GF-D8 (cell line): ENCODE measurements at regions not wholly inside any gene's neighbourhood (a gene's known extent, or its start where the extent isn't known, plus 50 kb on each side); places are given as distances from the start of the nearest gene placed in this dataset.

ENCODE experiments used
- DNase-seq: peaks from one replicate; lab custom pipeline; 2025; lab: John Stamatoyannopoulos, UW

GRCh38 chr5:86030753-86031152, 587.0 kb upstream of the COX7C start:
- no peak for DNase-seq

GRCh38 chr5:86038566-86038965, 579.2 kb upstream of the COX7C start:
- no peak for DNase-seq

- no peak for DNase-seq
These were observed 578.4 kb upstream of the COX7C start for GRCh38 chr5:86039351-86039750.

GRCh38 chr5:86070719-86071118, 547.0 kb upstream of the COX7C start:
- DNase-seq: no peak

- no peak for DNase-seq
These were observed 543.4 kb upstream of the COX7C start for GRCh38 chr5:86074297-86074696.

- DNase-seq: no peak
These were observed 542.6 kb upstream of the COX7C start for GRCh38 chr5:86075139-86075538.

DNA sequence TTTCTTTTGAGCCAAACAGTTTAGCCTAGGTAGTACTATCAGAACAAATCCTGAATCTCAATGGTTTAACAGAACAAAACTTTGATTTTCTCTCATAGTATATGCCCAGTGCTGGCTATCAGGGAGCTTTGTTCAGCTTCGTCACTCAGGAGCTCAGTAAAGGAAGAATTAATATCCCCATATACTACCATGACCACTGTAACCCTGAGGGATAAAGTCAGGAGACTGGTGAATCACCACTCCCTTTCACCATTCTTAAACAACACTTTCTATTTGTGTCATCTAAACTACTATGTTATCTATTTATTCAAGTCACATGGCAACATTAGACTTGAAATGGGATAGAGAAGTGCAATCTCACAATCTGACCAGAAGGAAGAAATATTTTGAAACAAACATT, 522.6 kb upstream of the COX7C start:
- no peak for DNase-seq

GRCh38 chr5:86101966-86102365, 515.8 kb upstream of the COX7C start:
- no peak for DNase-seq

DNA sequence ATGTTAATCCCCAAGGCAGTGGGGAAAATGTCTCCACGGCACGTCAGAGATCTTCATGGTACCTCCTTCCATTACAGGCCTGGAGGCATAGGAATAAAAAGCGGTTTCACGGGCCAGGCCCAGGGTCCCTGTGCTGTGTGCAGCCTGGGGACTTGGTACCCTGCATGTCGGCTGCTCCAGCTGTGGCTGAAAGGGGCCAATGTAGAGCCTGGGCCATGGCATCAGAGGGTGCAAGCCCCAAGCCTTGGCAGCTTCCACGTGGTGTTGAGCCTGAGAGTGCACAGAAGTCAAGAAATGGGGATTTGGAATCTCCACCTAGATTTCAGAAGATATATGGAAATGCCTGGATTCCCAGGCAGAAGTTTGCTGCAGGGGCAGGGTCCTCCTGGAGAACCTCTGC, 508.9 kb upstream of the COX7C start:
- DNase-seq: no peak

GRCh38 chr5:86112249-86112648, 505.5 kb upstream of the COX7C start:
- no peak for DNase-seq

GRCh38 chr5:86115164-86115563, 502.6 kb upstream of the COX7C start:
- DNase-seq: no peak

GRCh38 chr5:86118542-86118941, 499.2 kb upstream of the COX7C start:
- no peak for DNase-seq

DNA sequence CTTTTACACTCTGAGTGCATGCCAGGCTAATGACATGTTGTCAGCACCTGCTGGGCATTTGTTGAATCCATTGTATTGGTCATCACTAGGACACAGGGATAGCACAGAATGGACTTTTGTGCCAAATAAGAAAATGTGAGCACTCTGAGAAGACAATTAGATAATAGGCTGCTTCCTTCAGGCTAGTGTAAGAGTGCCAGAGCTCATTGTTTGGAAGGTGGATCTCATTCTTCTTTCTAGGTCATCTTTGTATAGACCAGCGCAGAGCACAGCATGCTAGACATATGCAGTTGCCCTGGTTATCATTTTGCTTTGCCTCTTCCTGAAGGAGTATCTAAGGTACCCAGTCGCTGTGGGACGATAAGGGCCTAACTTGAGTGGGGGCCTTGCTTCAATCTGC, 493.4 kb upstream of the COX7C start:
- no peak for DNase-seq

GRCh38 chr5:86125731-86126601, 491.8 kb upstream of the COX7C start:
- DNase-seq: no peak

DNA sequence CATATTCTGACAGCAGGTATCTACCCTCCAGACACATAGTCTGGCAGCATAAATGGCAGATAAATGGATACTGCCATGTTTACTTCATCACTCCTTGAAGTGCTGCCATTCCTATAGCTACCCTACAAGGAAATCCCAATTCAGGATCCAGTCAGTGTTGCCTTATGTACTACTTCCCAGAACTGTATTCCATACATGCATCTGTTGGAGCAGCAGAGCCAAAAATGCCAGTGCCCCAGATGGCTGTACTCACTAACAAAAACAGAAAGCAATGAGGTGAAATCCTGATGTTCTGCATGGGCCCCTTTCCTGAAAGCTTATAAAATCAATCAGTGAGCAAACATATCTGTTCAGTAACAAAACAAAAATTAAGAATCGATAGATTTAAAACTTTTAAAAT, 490.0 kb upstream of the COX7C start:
- DNase-seq: no peak

DNA sequence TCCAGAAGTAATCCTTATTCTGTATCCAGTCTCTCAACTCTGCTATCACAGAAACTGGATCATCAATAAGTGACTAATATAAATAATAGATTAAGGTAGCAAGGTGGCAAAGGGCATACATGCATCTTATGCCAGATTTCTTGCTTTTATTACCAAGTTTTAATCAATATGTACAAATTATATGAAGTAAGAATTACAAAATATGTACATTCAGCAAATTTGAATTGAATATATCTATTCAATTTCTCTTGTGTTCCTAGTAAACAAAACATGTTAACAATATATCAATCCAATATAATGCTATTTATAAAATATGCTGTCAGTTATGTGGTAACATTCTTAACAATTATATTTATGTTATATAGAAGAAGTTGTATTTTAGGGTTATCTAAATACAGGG, 488.7 kb upstream of the COX7C start:
- no peak for DNase-seq

GRCh38 chr5:86137297-86137696, 480.4 kb upstream of the COX7C start:
- DNase-seq: no peak

DNA sequence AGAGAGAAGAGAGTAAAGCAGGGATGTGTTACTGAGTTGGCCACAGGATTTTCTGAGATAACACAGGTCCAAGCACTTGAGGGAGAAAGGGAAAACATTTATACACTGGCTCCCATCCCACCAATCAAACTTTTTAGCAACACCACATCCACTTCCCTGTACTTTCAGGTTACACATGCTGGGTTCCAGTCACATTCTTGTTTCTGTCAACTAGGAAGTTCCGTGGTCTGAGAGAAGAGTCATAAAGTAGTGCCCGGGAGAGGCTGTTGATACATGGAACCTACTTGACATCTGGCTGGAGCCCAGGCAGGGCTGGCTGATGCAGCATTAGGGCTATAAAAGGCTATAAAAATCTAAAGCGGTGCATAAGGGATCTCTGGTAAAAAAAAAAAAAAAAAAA, 473.9 kb upstream of the COX7C start:
- DNase-seq: no peak

GRCh38 chr5:86152988-86153560, 464.7 kb upstream of the COX7C start:
- no peak for DNase-seq

DNA sequence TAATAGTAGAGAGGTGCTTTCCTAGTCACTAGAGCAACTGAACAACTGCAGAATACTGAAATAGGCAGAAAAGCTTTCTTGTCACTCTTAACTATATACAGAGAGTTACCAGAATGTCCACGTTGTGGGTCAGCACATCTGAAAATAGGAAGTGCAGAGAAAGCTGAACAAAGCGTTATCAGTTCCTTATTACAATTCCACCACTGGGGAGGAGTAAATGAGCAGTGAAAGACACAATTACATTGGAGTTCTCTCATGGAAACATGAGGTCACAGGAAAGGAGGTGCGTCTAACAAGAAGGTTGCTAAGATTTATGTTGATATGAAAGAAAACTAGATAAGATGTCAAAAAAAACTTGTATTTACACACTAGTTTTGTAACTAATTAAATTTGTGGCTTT, 461.9 kb upstream of the COX7C start:
- no peak for DNase-seq

DNA sequence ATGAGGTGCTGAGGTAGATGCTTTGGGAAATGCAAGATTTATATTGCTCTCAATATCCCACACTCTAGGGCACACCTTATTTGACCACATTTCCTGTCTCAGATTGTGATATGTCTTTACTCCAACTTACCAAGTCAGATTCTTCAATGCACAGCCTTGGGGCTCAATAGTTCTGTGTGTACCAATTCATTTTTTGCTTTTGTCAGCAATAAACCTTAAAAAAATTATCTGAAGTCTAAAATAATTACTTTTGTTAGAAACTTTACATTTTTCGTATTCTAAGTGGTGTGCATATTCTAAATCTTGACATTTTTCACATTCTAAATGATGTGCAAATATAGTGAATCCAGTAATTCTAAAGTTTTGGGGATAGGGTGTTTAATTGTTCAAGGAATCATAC, 447.5 kb upstream of the COX7C start:
- no peak for DNase-seq

DNA sequence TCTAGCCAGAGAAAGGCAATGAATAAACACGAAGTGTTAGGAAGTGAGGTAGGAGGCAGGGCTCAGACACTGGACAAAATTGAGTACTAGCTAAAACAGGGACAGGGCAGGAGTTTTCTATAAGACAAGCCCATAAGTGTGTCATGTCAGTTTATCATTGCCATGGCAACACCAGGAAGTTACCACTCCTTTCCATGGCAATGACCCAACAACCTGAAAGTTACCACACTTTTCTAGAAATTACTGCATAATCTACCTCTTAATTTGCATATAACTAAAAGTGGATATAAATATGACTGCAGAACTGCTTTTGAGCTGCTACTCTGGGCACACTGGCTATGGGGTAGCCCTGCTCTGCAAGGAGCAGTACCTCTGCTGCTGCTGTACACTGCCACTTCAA, 442.5 kb upstream of the COX7C start:
- no peak for DNase-seq

- DNase-seq: no peak
These were observed 418.5 kb upstream of the COX7C start for GRCh38 chr5:86199287-86199686.

GRCh38 chr5:86228147-86228546, 389.6 kb upstream of the COX7C start:
- no peak for DNase-seq
